ENCODE measurements at regions not wholly inside any gene's neighbourhood (a gene's known extent, or its start where the extent isn't known, plus 50 kb on each side); places are given as distances from the start of the nearest gene placed in this dataset.

- no peaks in the 10 kb centered on the region for H3K4me1 ChIP-seq (ENCODE audit: control insufficient read depth, insufficient read depth, low read length)
- no peak overlapping the region for H3K4me3 ChIP-seq (ENCODE audit: low read length)
- WGBS (ENCODE audit: insufficient coverage, insufficient read length), result no CpG with 5 or more reads among the region's 7 CpGs
- H3K36me3 ChIP-seq (ENCODE audit: control insufficient read depth, insufficient read depth, low read length), result no peaks in the 10 kb centered on the region
- DNase-seq (ENCODE audit: low read depth, low spot score), result no peak
- no peaks in the 10 kb centered on the region for H3K9me3 ChIP-seq (ENCODE audit: control insufficient read depth, insufficient read depth, low read length)
- H3K27me3 ChIP-seq (ENCODE audit: control insufficient read depth, insufficient read depth, low read length), result no peaks in the 10 kb centered on the region
- H3K27ac ChIP-seq (ENCODE audit: low read length), result no peak overlapping the region
Measured at GRCh38 chr6:968791-969190, 275.9 kb upstream of the EXOC2 start.

GRCh38 chr6:967701-968100 is 274.8 kb upstream of the EXOC2 start:
- WGBS (ENCODE audit: insufficient coverage, insufficient read length), result no CpG with 5 or more reads among the region's 4 CpGs
- no peaks in the 10 kb centered on the region for H3K9me3 ChIP-seq (ENCODE audit: control insufficient read depth, insufficient read depth, low read length)
- H3K27ac ChIP-seq (ENCODE audit: low read length), result no peak overlapping the region
- H3K4me3 ChIP-seq (ENCODE audit: low read length), result no peak overlapping the region
- H3K27me3 ChIP-seq (ENCODE audit: control insufficient read depth, insufficient read depth, low read length), result no peaks in the 10 kb centered on the region
- H3K36me3 ChIP-seq (ENCODE audit: control insufficient read depth, insufficient read depth, low read length), result no peaks in the 10 kb centered on the region
- DNase-seq (ENCODE audit: low read depth, low spot score), result no peak
- H3K4me1 ChIP-seq (ENCODE audit: control insufficient read depth, insufficient read depth, low read length), result no peaks in the 10 kb centered on the region

GRCh38 chr6:965343-965742 is 272.4 kb upstream of the EXOC2 start:
- Histone ChIP-seq H3K36me3 (ENCODE audit: control insufficient read depth, insufficient read depth, low read length) (no peaks in the 10 kb centered on the region), H3K27ac (ENCODE audit: low read length) (no peak overlapping the region), H3K27me3 (ENCODE audit: control insufficient read depth, insufficient read depth, low read length) (no peaks in the 10 kb centered on the region), H3K4me3 (ENCODE audit: low read length) (no peak overlapping the region), H3K9me3 (ENCODE audit: control insufficient read depth, insufficient read depth, low read length) (no peaks in the 10 kb centered on the region), H3K4me1 (ENCODE audit: control insufficient read depth, insufficient read depth, low read length) (no peaks in the 10 kb centered on the region)
- DNase-seq (ENCODE audit: low read depth, low spot score), result no peak
- no CpG with 5 or more reads among the region's 2 CpGs for WGBS (ENCODE audit: insufficient coverage, insufficient read length)

GRCh38 chr6:963456-963855 is 270.5 kb upstream of the EXOC2 start:
- Histone ChIP-seq H3K27me3 (ENCODE audit: control insufficient read depth, insufficient read depth, low read length) (no peaks in the 10 kb centered on the region), H3K4me3 (ENCODE audit: low read length) (no peak overlapping the region), H3K36me3 (ENCODE audit: control insufficient read depth, insufficient read depth, low read length) (no peaks in the 10 kb centered on the region), H3K4me1 (ENCODE audit: control insufficient read depth, insufficient read depth, low read length) (no peaks in the 10 kb centered on the region), H3K9me3 (ENCODE audit: control insufficient read depth, insufficient read depth, low read length) (no peaks in the 10 kb centered on the region), H3K27ac (ENCODE audit: low read length) (no peak overlapping the region)
- no CpG with 5 or more reads among the region's 9 CpGs for WGBS (ENCODE audit: insufficient coverage, insufficient read length)
- DNase-seq (ENCODE audit: low read depth, low spot score), result no peak

- no peak overlapping the region for H3K27ac ChIP-seq (ENCODE audit: low read length)
- no peak for DNase-seq (ENCODE audit: low read depth, low spot score)
Measured at GRCh38 chr6:961407-961960, 268.5 kb upstream of the EXOC2 start.

GRCh38 chr6:960356-960755 is 267.4 kb upstream of the EXOC2 start:
- Histone ChIP-seq H3K36me3 (ENCODE audit: control insufficient read depth, insufficient read depth, low read length) (no peaks in the 10 kb centered on the region), H3K4me3 (ENCODE audit: low read length) (no peak overlapping the region), H3K27ac (ENCODE audit: low read length) (no peak overlapping the region), H3K27me3 (ENCODE audit: control insufficient read depth, insufficient read depth, low read length) (no peaks in the 10 kb centered on the region), H3K9me3 (ENCODE audit: control insufficient read depth, insufficient read depth, low read length) (no peaks in the 10 kb centered on the region), H3K4me1 (ENCODE audit: control insufficient read depth, insufficient read depth, low read length) (no peaks in the 10 kb centered on the region; the same call in 1 of the 2 replicates)
- DNase-seq (ENCODE audit: low read depth, low spot score), result no peak
- no CpG with 5 or more reads among the region's 11 CpGs for WGBS (ENCODE audit: insufficient coverage, insufficient read length)

More at GRCh38 chr6:961407-961960, 268.5 kb upstream of the EXOC2 start:
- H3K4me3 ChIP-seq (ENCODE audit: low read length), result no peak overlapping the region
- no peaks in the 10 kb centered on the region for H3K4me1 ChIP-seq (ENCODE audit: control insufficient read depth, insufficient read depth, low read length)
- no peaks in the 10 kb centered on the region for H3K27me3 ChIP-seq (ENCODE audit: control insufficient read depth, insufficient read depth, low read length)
- WGBS (ENCODE audit: insufficient coverage, insufficient read length), result no CpG with 5 or more reads among the region's 10 CpGs
- H3K9me3 ChIP-seq (ENCODE audit: control insufficient read depth, insufficient read depth, low read length), result no peaks in the 10 kb centered on the region
- no peaks in the 10 kb centered on the region for H3K36me3 ChIP-seq (ENCODE audit: control insufficient read depth, insufficient read depth, low read length)

- Histone ChIP-seq H3K4me3 (ENCODE audit: low read length) (no peak overlapping the region), H3K4me1 (ENCODE audit: control insufficient read depth, insufficient read depth, low read length) (no peaks in the 10 kb centered on the region; the same call in 1 of the 2 replicates), H3K27ac (ENCODE audit: low read length) (no peak overlapping the region), H3K9me3 (ENCODE audit: control insufficient read depth, insufficient read depth, low read length) (no peaks in the 10 kb centered on the region), H3K36me3 (ENCODE audit: control insufficient read depth, insufficient read depth, low read length) (no peaks in the 10 kb centered on the region), H3K27me3 (ENCODE audit: control insufficient read depth, insufficient read depth, low read length) (no peaks in the 10 kb centered on the region; the same call in 1 of the 2 replicates)
- DNase-seq (ENCODE audit: low read depth, low spot score), result no peak
- WGBS (ENCODE audit: insufficient coverage, insufficient read length), result no CpG with 5 or more reads among the region's 5 CpGs
Measured at GRCh38 chr6:958488-958887, 265.5 kb upstream of the EXOC2 start.

GRCh38 chr6:951399-952181 is 258.7 kb upstream of the EXOC2 start:
- whole genome bisulfite sequencing (ENCODE audit: insufficient coverage, insufficient read length), result no CpG with 5 or more reads among the region's 9 CpGs
- no peaks in the 10 kb centered on the region for H3K36me3 ChIP-seq (ENCODE audit: control insufficient read depth, insufficient read depth, low read length)

GRCh38 chr6:947235-947934 is 254.4 kb upstream of the EXOC2 start:
- H3K27me3 ChIP-seq (ENCODE audit: control insufficient read depth, insufficient read depth, low read length), result no peaks in the 10 kb centered on the region
- no peaks in the 10 kb centered on the region for H3K9me3 ChIP-seq (ENCODE audit: control insufficient read depth, insufficient read depth, low read length)
- no peaks in the 10 kb centered on the region for H3K4me1 ChIP-seq (ENCODE audit: control insufficient read depth, insufficient read depth, low read length)
- WGBS (ENCODE audit: insufficient coverage, insufficient read length), result no CpG with 5 or more reads among the region's 7 CpGs
- H3K27ac ChIP-seq (ENCODE audit: low read length), result no peak overlapping the region
- H3K4me3 ChIP-seq (ENCODE audit: low read length), result no peak overlapping the region
- no peak for DNase-seq (ENCODE audit: low read depth, low spot score)
- no peaks in the 10 kb centered on the region for H3K36me3 ChIP-seq (ENCODE audit: control insufficient read depth, insufficient read depth, low read length)

More at GRCh38 chr6:951399-952181, 258.7 kb upstream of the EXOC2 start:
- H3K4me3 ChIP-seq (ENCODE audit: low read length), result no peak overlapping the region
- no peak overlapping the region for H3K27ac ChIP-seq (ENCODE audit: low read length)
- no peaks in the 10 kb centered on the region; the same call in 1 of the 2 replicates for H3K27me3 ChIP-seq (ENCODE audit: control insufficient read depth, insufficient read depth, low read length)
- H3K4me1 ChIP-seq (ENCODE audit: control insufficient read depth, insufficient read depth, low read length), result no peaks in the 10 kb centered on the region; the same call in 1 of the 2 replicates
- no peaks in the 10 kb centered on the region for H3K9me3 ChIP-seq (ENCODE audit: control insufficient read depth, insufficient read depth, low read length)
- DNase-seq (ENCODE audit: low read depth, low spot score), result no peak

GRCh38 chr6:946546-946945 is 253.6 kb upstream of the EXOC2 start:
- no CpG with 5 or more reads among the region's 3 CpGs for WGBS (ENCODE audit: insufficient coverage, insufficient read length)
- Histone ChIP-seq H3K9me3 (ENCODE audit: control insufficient read depth, insufficient read depth, low read length) (no peaks in the 10 kb centered on the region), H3K4me1 (ENCODE audit: control insufficient read depth, insufficient read depth, low read length) (no peaks in the 10 kb centered on the region), H3K36me3 (ENCODE audit: control insufficient read depth, insufficient read depth, low read length) (no peaks in the 10 kb centered on the region), H3K4me3 (ENCODE audit: low read length) (no peak overlapping the region), H3K27me3 (ENCODE audit: control insufficient read depth, insufficient read depth, low read length) (no peaks in the 10 kb centered on the region), H3K27ac (ENCODE audit: low read length) (no peak overlapping the region)
- DNase-seq (ENCODE audit: low read depth, low spot score), result no peak
